SK-N-SH treated with all-trans-retinoic acid at 6 μM for 48 hours (cell line): ENCODE measurements at regions not wholly inside any gene's neighbourhood (a gene's known extent, or its start where the extent isn't known, plus 50 kb on each side); places are given as distances from the start of the nearest gene placed in this dataset.
"Not testable (repeated sequence)": the region's sequence is repeated elsewhere in the genome, so short reads cannot be mapped to it uniquely, and the experiment has no call there.

Experiments used
- ATAC-seq: fragments of 200-7000 bp; cut with Tn5 transposase; 3 replicates; pipeline ENCODE4 v1.9.1; 2020; ENCODE audit warnings: mild to moderate bottlenecking, moderate library complexity
- ARNTL ChIP-seq: fragments of 450-650 bp; formaldehyde crosslinking; IDR thresholded peaks from 2 replicates; pipeline ENCODE4 v1.5.0; 2020; ENCODE audit warnings: low read depth, mild to moderate bottlenecking, moderate library complexity, borderline replicate concordance
- BACH2 ChIP-seq: fragments of 250-450 bp; sonication (Bioruptor Pico); IDR thresholded peaks from 2 replicates; pipeline ENCODE4 v1.9.0; 2021; ENCODE audit warnings: mild to moderate bottlenecking, borderline replicate concordance
- CREB5 ChIP-seq: fragments of 250-450 bp; sonication (Bioruptor Pico); IDR thresholded peaks from 2 replicates; pipeline ENCODE4 v1.5.1; 2020; ENCODE audit warnings: low read depth, mild to moderate bottlenecking, moderate library complexity
- CSDC2 ChIP-seq: fragments of 250-450 bp; sonication (Bioruptor Pico); IDR thresholded peaks from 2 replicates; pipeline ENCODE4 v1.5.0; 2020; ENCODE audit warnings: mild to moderate bottlenecking, moderate library complexity
- ESRRG ChIP-seq: fragments of 250-450 bp; sonication (Bioruptor Pico); IDR thresholded peaks from 2 replicates; pipeline ENCODE4 v1.6.1; 2021; ENCODE audit warnings: mild to moderate bottlenecking
- GLIS3 ChIP-seq: fragments of 250-450 bp; sonication (Bioruptor Pico); IDR thresholded peaks from 2 replicates; pipeline ENCODE4 v1.5.0; 2020; ENCODE audit warnings: mild to moderate bottlenecking, moderate library complexity
- OSR1 ChIP-seq: fragments of 250-450 bp; sonication (Bioruptor Pico); IDR thresholded peaks from 2 replicates; pipeline ENCODE4 v1.8.0; 2022; ENCODE audit warnings: moderate library complexity, mild to moderate bottlenecking, inconsistent platforms
- PATZ1 ChIP-seq: fragments of 250-450 bp; sonication (Bioruptor Pico); IDR thresholded peaks from 2 replicates; pipeline ENCODE4 v1.8.0; 2020; ENCODE audit warnings: mild to moderate bottlenecking, moderate library complexity, borderline replicate concordance
- PPARA ChIP-seq: fragments of 250-450 bp; sonication (Bioruptor Pico); IDR thresholded peaks from 2 replicates; pipeline ENCODE4 v1.5.0; 2020; ENCODE audit warnings: mild to moderate bottlenecking, borderline replicate concordance
- RARB ChIP-seq: fragments of 250-450 bp; sonication (Bioruptor Pico); IDR thresholded peaks from 2 replicates; pipeline ENCODE4 v1.8.0; 2021; ENCODE audit warnings: mild to moderate bottlenecking, moderate library complexity
- SNAI2 ChIP-seq: fragments of 250-450 bp; sonication (Bioruptor Pico); IDR thresholded peaks from 2 replicates; pipeline ENCODE4 v1.5.0; 2020; ENCODE audit warnings: mild to moderate bottlenecking, moderate library complexity
- TCF4 ChIP-seq: fragments of 250-450 bp; sonication (Bioruptor Pico); IDR thresholded peaks from 2 replicates; pipeline ENCODE4 v1.8.0; 2021; ENCODE audit warnings: mild to moderate bottlenecking, moderate library complexity, borderline replicate concordance
- TOX ChIP-seq: fragments of 250-450 bp; sonication (Bioruptor Pico); IDR thresholded peaks from 2 replicates; pipeline ENCODE4 v1.8.0; 2021; ENCODE audit warnings: mild to moderate bottlenecking, moderate library complexity, borderline replicate concordance
- TSHZ2 ChIP-seq: fragments of 250-450 bp; sonication (Bioruptor Pico); IDR thresholded peaks from 2 replicates; pipeline ENCODE4 v1.5.0; 2020; ENCODE audit warnings: mild to moderate bottlenecking, moderate library complexity
- ZC3H10 ChIP-seq: fragments of 250-450 bp; sonication (Bioruptor Pico); IDR thresholded peaks from 2 replicates; pipeline ENCODE4 v1.5.1; 2021; ENCODE audit warnings: mild to moderate bottlenecking, moderate library complexity
- ZFP3 ChIP-seq: fragments of 250-450 bp; sonication (Bioruptor Pico); IDR thresholded peaks from 2 replicates; pipeline ENCODE4 v1.5.0; 2020; ENCODE audit warnings: mild to moderate bottlenecking, moderate library complexity
- ZFP30 ChIP-seq: fragments of 450-650 bp; formaldehyde crosslinking; IDR thresholded peaks from 2 replicates; pipeline ENCODE4 v1.5.0; 2022; ENCODE audit warnings: mild to moderate bottlenecking, moderate library complexity
- ZNF8 ChIP-seq: fragments of 450-650 bp; formaldehyde crosslinking; IDR thresholded peaks from 2 replicates; pipeline ENCODE4 v1.5.0; 2020; ENCODE audit warnings: mild to moderate bottlenecking, moderate library complexity
- TF ChIP-seq, protein P1 (sequence below): fragments of 250-450 bp; sonication (Bioruptor Pico); IDR thresholded peaks from 2 replicates; pipeline ENCODE4 v1.5.1; 2021; ENCODE audit warnings: mild to moderate bottlenecking, moderate library complexity

- no peak for TF ChIP-seq ESRRG
- TF ChIP-seq ZFP3 (CRISPR knock-in tag) = no peak
- no peak for TF ChIP-seq OSR1 (CRISPR knock-in tag)
- TF ChIP-seq TCF4 (CRISPR knock-in tag) = no peak
- TF ChIP-seq BACH2 (CRISPR knock-in tag) = no peak
- no peak for TF ChIP-seq TSHZ2 (CRISPR knock-in tag)
- TF ChIP-seq ZNF8 (CRISPR knock-in tag) = no peak
- no peak for TF ChIP-seq SNAI2 (CRISPR knock-in tag)
- no peak for TF ChIP-seq CREB5
- no peak for TF ChIP-seq CSDC2 (CRISPR knock-in tag)
- TF ChIP-seq GLIS3 (CRISPR knock-in tag) = no peak
- no peak for TF ChIP-seq ZFP30 (CRISPR knock-in tag)
- ATAC-seq = no peak
Observed at GRCh38 chr13:90049989-90050671, 1297.4 kb upstream of the MIR17HG start.

- TF ChIP-seq, protein P1, sequence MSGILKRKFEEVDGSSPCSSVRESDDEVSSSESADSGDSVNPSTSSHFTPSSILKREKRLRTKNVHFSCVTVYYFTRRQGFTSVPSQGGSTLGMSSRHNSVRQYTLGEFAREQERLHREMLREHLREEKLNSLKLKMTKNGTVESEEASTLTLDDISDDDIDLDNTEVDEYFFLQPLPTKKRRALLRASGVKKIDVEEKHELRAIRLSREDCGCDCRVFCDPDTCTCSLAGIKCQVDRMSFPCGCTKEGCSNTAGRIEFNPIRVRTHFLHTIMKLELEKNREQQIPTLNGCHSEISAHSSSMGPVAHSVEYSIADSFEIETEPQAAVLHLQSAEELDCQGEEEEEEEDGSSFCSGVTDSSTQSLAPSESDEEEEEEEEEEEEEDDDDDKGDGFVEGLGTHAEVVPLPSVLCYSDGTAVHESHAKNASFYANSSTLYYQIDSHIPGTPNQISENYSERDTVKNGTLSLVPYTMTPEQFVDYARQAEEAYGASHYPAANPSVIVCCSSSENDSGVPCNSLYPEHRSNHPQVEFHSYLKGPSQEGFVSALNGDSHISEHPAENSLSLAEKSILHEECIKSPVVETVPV = no peak
- TF ChIP-seq RARB (CRISPR knock-in tag) (no peak), ZNF8 (CRISPR knock-in tag) (no peak), TSHZ2 (CRISPR knock-in tag) (no peak), PATZ1 (no peak), PPARA (CRISPR knock-in tag) (no peak), ZFP3 (CRISPR knock-in tag) (no peak), ARNTL (CRISPR knock-in tag) (no peak), ZFP30 (CRISPR knock-in tag) (no peak)
- ATAC-seq = 0 out of 3 replicates have a peak, but pooled peaks have one; percentile 27
Observed at GRCh38 chr13:90055121-90055520, 1292.4 kb upstream of the MIR17HG start.

- ATAC-seq = no peak
- TF ChIP-seq ESRRG (no peak), ZC3H10 (CRISPR knock-in tag) (no peak), TOX (CRISPR knock-in tag) (no peak), ZNF8 (CRISPR knock-in tag) (no peak)
- TF ChIP-seq, all 23 proteins: peak for 0
Observed at GRCh38 chr13:90055760-90056159, 1291.7 kb upstream of the MIR17HG start.

- ATAC-seq = not testable (repeated sequence)
Observed at GRCh38 chr13:90064226-90064625, 1283.3 kb upstream of the MIR17HG start.
